Fibroblast of skin of right quadriceps (primary cell): ENCODE measurements at regions not wholly inside any gene's neighbourhood (a gene's known extent, or its start where the extent isn't known, plus 50 kb on each side); places are given as distances from the start of the nearest gene placed in this dataset.
"Not testable (repeated sequence)": the region's sequence is repeated elsewhere in the genome, so short reads cannot be mapped to it uniquely, and the experiment has no call there.

Experiments
- DNase-seq: peaks from one replicate; pipeline ENCODE4 v3.0.0-alpha.2; 2013

DNA sequence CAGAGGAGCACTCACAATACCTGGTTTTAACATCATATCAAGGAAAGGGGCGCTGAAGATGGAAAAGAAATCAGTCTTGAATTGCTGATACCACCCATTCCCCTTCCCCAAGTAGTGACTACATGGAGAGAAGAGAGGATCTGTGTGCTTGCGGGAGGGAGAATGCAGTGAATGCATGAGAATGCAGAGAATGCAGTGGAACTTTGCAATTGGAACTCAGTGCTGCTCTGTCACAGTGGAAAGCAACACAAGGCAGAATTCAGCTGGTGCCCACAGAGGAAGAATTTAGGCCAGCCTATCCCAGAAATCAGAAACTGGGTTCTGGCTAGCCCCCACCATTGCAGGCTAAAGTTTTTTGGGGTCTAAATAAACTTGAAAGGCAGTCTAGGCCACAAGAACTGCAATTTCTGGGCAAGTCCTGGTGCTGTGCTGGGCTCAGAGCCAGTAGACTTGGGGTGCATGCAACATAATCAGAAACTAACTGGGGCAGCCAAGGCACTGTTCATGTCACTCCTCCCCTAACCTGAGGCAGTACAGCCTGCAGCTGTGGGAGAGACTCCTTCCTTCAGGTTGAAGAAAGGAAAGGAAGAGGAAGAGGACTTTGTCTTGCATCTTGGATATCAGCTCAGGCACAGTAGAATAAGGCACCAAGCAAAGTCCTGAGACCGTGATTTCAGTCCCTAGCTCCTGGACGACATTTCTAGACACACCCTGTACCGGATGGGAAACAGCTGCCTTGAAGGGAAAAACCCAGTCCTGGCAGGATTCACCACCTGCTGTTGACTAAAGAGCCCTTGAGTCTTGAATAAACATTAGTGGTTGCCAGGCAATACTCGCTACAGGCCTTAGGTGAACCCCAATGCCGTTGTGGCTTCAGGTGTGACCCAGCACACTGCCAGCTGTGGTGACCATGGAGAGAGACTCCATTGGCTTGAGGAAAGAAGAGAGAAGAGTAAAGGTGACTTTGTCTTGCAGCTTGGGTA is 329.3 kb downstream of the TBL1XR1 start:
- DNase-seq: no peak

- DNase-seq: no peak
Observed at GRCh38 chr3:176861137-176861536, 336.1 kb downstream of the TBL1XR1 start.

DNA sequence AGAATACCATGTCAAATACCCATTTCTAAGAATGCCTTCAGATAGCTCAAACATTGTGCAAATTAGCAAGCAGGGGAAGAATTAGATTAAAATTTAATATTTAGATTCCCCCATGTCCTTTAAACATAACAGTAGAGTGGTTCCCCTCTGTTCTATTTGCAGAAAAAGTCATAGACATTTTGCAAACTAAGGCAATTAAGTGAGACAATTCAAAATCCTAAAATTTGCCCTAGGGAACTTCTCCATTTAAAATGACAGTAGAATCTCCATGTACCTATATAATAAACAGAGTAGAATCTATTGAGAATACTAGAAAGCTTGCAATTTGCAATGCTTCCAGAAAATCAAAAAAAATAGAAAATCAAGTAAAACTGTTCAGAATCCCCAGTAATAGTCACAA is 340.6 kb downstream of the TBL1XR1 start:
- no peak for DNase-seq

GRCh38 chr3:176855901-176856486 is 341.3 kb downstream of the TBL1XR1 start:
- no peak for DNase-seq

GRCh38 chr3:176855213-176855612 is 342.1 kb downstream of the TBL1XR1 start:
- no peak for DNase-seq

GRCh38 chr3:176850498-176850897 is 346.8 kb downstream of the TBL1XR1 start:
- no peak for DNase-seq

- DNase-seq: no peak
Observed at GRCh38 chr3:176848431-176849214, 348.7 kb downstream of the TBL1XR1 start.

GRCh38 chr3:176842914-176843313 is 354.4 kb downstream of the TBL1XR1 start:
- no peak for DNase-seq

DNA sequence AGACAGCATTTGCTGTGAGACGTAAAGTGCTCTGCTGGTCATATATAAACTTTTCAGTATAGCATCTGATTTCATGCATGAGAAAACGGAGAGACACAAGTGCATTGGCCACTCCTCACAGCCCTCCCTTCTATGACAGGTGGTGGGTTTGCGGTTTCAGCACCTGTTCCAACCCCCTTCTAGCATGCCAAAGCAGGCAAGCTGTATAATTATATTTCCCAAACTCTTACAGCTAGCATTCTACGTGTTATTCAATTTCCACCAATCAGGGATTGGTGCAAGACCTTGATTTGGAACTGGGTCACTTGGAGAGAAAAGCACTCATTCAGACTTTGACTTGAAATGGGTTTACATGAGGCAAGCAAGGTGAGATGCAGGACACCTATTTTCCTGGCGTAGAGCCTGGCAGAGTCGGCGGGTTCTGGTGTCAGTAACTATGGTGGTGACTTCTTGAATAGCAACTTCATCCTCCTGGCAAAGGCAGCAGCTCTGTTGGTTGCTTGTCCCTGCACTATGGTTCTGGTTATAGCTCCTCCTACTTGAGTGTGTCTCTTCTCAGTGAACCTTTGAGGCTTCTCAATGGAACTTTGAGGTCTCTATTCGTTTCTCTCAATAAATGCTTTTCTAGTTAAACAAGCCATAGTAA is 356.5 kb downstream of the TBL1XR1 start:
- no peak for DNase-seq

DNA sequence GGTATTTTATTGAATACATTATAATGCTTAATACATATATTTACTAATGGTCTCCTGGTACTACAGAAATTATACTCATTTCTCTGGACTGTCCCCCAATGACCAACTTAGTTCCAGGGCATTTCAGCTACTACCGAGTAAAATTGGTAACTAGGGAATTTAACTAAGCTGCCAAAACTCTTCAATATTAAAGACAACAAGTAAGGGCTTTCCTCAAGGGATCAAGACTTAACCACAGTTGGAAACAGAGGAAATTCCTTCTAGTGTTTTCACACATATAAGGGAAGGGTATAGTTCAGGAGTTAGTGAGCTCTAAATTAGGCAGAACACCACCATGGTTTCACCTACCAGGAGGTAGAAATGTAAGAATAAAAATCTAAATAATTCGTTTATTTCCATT is 357.4 kb downstream of the TBL1XR1 start:
- DNase-seq: peak; percentile 7

GRCh38 chr3:176839466-176839865 is 357.8 kb downstream of the TBL1XR1 start:
- DNase-seq: no peak

- DNase-seq: not testable (repeated sequence)
Observed at GRCh38 chr3:176827244-176827643, 370.0 kb downstream of the TBL1XR1 start.

- no peak for DNase-seq
Observed at GRCh38 chr3:176824811-176825210, 372.5 kb downstream of the TBL1XR1 start.

DNA sequence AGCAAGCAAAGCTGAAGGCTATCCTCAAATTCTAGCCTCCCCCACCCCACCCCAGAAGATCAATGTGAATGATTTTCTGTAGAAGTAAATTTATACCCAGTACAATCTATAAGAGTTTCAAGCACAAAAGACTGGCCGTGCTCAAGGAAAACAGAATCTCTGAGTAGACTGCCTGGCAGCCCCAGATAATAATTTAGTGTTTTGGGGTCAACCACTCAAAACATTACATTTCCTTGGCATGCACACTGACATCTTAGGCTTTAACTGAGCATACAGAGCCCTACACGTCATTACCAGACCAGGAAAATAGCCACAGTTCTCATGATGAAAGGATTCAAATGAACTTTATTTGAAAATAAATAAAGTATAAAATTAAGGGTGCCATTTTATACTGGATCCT is 376.5 kb downstream of the TBL1XR1 start:
- DNase-seq: no peak

DNA sequence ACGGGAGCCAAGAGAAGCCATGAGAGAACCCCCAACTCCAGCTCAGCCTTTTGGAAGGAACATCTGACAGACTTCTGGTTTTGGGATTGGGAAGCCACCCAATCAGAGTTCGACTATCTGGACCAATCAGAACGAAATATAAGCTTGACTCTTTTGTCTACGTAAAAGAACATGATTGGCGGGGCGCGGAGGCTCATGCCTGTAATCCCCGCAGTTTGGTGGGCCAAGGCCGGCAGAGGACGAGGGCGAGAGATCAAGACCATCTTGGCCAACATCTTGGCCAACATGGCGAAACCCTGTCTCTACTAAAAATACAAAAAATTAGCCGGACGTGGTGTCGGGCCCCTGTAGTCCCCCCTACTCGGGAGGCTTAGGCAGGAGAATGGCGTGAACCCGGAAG is 380.3 kb downstream of the TBL1XR1 start:
- no peak for DNase-seq

- peak; percentile 44 for DNase-seq
Observed at GRCh38 chr3:176814285-176814684, 383.0 kb downstream of the TBL1XR1 start.

GRCh38 chr3:176807938-176808337 is 389.3 kb downstream of the TBL1XR1 start:
- DNase-seq: no peak

DNA sequence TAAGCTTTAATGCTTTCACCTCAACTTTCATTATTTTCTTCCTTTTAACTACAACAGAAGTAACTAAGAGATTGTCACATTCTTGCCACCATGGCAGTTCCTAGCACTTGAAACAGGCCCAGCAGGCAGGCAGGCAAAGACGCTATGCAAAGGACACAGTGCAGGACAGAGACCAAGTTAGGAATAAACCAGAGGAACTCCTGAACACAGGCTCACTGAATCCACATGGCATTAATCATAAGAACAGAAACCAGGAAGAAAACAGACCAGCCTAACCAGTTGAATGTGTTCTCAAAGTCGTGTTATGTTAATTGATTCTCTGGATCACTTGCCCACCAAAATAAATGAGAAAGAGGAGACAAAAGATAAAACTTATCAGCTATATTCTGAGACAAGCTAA is 397.6 kb downstream of the TBL1XR1 start:
- no peak for DNase-seq

DNA sequence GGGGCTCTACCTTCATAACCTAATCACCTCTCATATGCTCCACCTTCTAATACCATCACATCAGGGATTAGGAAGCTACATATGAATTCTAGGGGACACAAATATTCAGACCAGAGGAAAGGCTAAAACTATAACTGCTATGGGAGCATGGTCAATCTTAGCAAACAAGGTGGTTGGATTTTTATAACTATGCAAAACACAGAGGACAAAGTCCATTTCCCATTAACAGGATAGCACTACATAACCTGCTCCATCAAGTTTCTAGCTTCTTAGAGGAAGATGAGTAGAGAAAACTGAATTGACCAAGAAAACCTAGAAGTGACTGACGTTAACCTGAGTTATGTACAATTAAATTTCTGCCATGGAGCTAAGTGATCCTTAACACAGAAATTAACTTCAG is 398.6 kb downstream of the TBL1XR1 start:
- DNase-seq: no peak

- peak; percentile 27 for DNase-seq
Observed at GRCh38 chr3:176796371-176796770, 400.9 kb downstream of the TBL1XR1 start.

GRCh38 chr3:176795891-176796290 is 401.4 kb downstream of the TBL1XR1 start:
- DNase-seq: peak; percentile 1

GRCh38 chr3:176794406-176794805 is 402.9 kb downstream of the TBL1XR1 start:
- no peak for DNase-seq

DNA sequence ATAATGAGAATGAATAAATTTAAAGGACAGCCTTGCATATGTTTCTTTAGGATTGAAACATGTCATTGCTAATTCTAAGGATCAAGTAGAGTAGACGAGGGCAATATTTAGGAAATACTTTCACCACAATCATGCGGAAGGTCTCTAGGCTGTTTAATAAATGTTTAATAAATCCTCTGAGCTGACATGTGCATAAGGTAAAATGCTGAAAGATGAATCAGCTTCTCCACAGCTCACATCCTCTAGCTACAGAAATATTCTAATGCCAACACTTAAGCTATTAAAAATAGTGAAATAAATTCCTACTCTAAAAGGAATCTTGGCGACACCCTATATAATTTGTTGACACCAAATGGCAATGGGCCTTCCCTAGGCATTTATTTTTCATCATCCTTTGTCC is 407.3 kb downstream of the TBL1XR1 start:
- DNase-seq: no peak
